Endothelial cell (in vitro differentiated cells): ENCODE measurements at regions not wholly inside any gene's neighbourhood (a gene's known extent, or its start where the extent isn't known, plus 50 kb on each side); places are given as distances from the start of the nearest gene placed in this dataset.
A peak's percentile ranks its signal among the peaks of the same experiment; 100 is the strongest.
"Not testable (repeated sequence)": the region's sequence is repeated elsewhere in the genome, so short reads cannot be mapped to it uniquely, and the experiment has no call there.

Source experiments
- DNase-seq: peaks from one replicate; pipeline ENCODE4 v3.0.0; 2021; ENCODE audit warnings: low spot score
- H3K27ac Mint-ChIP-seq: one replicate; pipeline ENCODE4 v1.8.0; 2021; ENCODE audit warnings: mixed read lengths, inconsistent platforms; ENCODE audit not compliant: unreplicated experiment
- H3K27me3 Mint-ChIP-seq: one replicate; pipeline ENCODE4 v1.8.0; 2021; ENCODE audit warnings: mild to moderate bottlenecking, moderate library complexity, mixed read lengths, inconsistent platforms; ENCODE audit not compliant: unreplicated experiment
- H3K36me3 Mint-ChIP-seq: one replicate; pipeline ENCODE4 v1.8.0; 2021; ENCODE audit warnings: mild to moderate bottlenecking, low read depth, mixed read lengths, inconsistent platforms; ENCODE audit not compliant: unreplicated experiment
- H3K4me1 Mint-ChIP-seq: one replicate; pipeline ENCODE4 v1.8.0; 2021; ENCODE audit warnings: mild to moderate bottlenecking, mixed read lengths, inconsistent platforms; ENCODE audit not compliant: unreplicated experiment
- H3K4me3 Mint-ChIP-seq: one replicate; pipeline ENCODE4 v1.8.0; 2021; ENCODE audit warnings: mild to moderate bottlenecking, mixed read lengths, inconsistent platforms; ENCODE audit not compliant: unreplicated experiment
- H3K9me3 Mint-ChIP-seq: one replicate; pipeline ENCODE4 v1.8.0; 2021; ENCODE audit warnings: mixed read lengths, inconsistent platforms; ENCODE audit not compliant: unreplicated experiment

DNA sequence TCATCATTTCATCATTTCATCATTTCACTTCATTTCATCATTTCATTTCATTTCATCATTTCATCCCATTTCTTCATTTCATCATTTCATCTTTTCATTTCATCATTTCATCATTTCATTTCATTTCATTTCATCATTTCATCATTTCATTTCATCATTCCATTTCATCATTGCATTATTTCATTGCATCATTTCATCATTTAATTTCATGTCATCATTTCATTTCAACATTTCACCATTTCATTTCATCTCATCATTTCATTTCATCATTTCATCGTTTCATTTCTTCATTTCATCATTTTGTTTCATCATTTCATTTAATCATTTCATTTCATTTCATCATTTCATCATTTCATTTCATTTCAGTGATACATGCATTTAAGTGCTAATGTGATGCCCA, 166.9 kb upstream of the TP53TG3 start:
- H3K4me1 Mint-ChIP-seq, H3K36me3 Mint-ChIP-seq, DNase-seq, H3K27me3 Mint-ChIP-seq, H3K9me3 Mint-ChIP-seq: not testable (repeated sequence)
- Mint-ChIP-seq H3K27ac (peak overlapping the region; percentile 46), H3K4me3 (peak overlapping the region; percentile 35)

- not testable (repeated sequence) for H3K27me3 Mint-ChIP-seq, H3K4me3 Mint-ChIP-seq, H3K27ac Mint-ChIP-seq, H3K4me1 Mint-ChIP-seq, H3K9me3 Mint-ChIP-seq, DNase-seq, H3K36me3 Mint-ChIP-seq
Observed at GRCh38 chr16:32807280-32807679, 131.3 kb upstream of the TP53TG3 start.

DNA sequence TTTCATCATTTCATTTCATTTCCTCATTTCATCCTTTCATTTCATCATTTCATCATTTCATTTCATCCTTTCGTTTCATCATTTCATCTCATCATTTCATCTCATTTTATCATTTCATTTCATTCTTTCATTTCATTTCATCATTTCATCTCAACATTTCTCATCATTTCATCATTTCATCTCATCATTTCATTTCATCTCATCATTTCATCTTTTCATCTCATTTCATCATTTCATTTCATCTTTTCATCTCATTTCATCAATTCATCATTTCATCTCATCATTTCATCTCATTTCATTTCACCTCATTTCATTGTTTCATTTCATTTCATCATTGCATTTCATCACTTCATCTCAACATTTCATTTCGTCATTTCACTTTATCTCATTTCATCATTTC, 129.7 kb upstream of the TP53TG3 start:
- DNase-seq, H3K4me1 Mint-ChIP-seq, H3K27me3 Mint-ChIP-seq, H3K4me3 Mint-ChIP-seq, H3K36me3 Mint-ChIP-seq, H3K27ac Mint-ChIP-seq, H3K9me3 Mint-ChIP-seq: not testable (repeated sequence)
